GM21529 (cell line): ENCODE measurements at regions not wholly inside any gene's neighbourhood (a gene's known extent, or its start where the extent isn't known, plus 50 kb on each side); places are given as distances from the start of the nearest gene placed in this dataset.
"Not testable (repeated sequence)": the region's sequence is repeated elsewhere in the genome, so short reads cannot be mapped to it uniquely, and the experiment has no call there.

ENCODE experiments used
- ATAC-seq: cut with Tn5 transposase; IDR thresholded peaks from one replicate; pipeline ENCODE4 v1.9.1; 2021; ENCODE audit not compliant: unreplicated experiment

DNA sequence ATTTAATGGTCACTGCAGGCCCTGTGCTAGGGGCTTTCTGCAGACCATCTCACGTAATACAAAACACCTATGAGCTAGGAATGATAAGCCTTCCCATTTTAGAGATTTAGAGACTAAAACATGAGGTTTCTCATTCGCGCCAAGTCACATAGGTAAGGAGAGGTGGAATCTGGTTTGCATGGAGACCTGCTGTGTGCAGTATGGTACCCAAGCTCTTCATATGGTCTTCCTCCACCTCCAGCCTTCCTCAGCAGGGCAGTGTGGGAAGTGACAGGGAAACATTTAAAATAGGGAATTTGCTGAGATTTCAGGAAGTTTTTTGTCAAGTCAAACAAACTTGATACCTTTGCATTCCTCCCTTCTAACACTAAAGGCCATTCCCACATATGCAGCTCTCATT lies 337.6 kb downstream of the IL20RB start:
- ATAC-seq = no peak

DNA sequence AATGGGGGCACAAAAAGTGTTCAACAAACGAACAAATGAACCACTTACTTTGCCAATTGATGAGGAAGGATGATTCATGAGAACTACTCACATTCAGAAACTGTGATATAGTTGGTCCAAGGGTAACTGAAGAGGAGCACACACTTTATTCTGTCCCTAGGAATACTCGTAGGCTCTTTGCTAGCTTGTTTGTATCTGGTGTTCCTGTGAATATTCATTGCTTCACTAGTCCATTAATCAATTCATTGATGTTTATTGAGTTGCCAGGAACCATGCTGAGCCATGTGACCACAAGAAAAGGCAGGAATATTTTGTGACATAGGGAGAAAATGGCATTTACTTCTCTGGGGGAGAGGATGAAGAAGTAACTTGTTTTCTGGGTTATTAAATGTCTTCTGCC lies 338.3 kb downstream of the IL20RB start:
- ATAC-seq = no peak

DNA sequence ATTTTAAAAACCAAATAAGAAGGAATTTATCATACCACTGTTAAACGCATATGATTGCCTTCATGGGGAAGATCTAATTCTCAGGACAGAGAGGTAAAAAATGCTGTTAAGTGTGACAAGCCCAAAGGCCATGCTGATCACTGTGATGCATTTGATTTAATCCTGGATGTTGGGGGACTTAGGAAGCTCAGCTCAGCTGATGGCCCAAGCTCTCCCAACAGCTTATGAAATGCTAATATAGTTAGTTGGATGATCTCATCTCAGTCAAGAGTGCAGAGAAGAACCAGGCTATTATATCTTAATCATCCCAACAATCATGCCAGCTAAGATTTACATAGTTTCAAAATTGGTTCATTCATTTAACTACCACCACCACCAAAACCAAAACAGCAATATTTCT lies 340.0 kb downstream of the IL20RB start:
- no peak for ATAC-seq

DNA sequence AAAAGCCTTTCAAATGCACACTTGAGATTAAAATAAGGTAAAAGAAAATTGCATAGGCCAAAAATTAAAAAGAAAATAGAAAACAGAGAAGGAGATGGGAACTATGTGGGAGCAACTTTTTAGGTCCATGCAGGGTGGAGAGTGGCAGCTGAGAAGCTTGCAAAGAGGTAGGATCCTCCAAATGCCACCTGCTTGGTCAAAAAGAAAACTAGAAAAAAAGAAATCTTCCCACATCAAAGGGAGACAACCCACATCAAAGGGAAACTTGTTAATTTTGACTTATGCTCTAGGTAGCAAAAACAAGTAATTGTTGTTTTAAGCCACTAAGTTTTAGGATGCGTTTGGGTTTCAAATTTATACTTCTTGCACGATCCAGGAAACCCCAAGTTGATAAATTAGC lies 342.9 kb downstream of the IL20RB start:
- no peak for ATAC-seq

DNA sequence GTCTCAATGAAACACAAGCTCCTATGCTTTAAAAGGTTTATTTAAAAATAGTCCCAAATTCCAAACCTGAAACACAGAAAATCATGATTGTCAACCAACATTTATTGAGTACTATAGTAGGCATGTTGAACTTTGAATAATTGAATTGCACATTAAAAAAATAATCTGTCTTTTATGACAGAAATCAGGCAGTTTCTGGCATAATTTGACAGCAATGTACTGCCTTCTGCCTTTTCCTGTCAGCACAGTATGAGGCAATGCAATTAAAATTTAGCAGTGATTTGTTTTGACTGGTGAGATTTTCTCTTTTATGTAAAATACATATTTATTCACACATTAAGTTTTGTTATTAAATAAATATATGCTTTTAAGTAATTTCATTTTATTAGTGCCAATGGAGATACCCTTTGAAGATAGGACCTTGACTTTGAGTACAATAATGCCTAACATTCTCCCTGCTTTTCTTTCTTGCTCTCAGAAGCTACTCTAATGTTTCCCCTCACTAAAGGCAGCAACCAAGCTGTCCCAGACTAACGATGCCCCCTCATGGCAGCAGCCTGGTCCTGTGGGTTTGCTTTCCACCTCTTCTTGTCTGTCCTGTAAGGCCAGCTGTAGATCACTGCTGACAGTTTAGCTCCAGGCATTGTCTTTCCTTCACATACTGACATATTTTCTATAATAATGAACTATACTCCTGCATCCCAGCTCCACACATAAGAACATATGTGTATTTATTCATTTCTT lies 346.7 kb downstream of the IL20RB start:
- no peak for ATAC-seq

DNA sequence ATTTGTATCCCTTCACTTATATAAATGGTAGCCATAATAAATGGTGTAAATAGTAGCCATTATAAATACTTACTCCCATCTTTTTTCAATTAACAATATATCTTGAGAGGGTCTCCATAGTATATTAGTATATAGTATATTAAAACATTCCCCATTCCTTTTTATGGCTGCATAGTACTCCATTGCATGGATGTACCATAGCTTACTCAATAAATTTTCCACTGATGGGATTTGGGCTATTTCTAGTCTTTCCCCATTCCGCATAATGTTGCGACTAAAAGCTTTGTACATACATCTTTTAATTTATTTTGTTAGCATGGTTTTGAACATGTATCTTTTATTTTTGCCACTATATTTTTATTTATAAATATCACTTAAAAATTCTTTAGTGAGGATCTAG lies 366.3 kb downstream of the IL20RB start:
- ATAC-seq = no peak

DNA sequence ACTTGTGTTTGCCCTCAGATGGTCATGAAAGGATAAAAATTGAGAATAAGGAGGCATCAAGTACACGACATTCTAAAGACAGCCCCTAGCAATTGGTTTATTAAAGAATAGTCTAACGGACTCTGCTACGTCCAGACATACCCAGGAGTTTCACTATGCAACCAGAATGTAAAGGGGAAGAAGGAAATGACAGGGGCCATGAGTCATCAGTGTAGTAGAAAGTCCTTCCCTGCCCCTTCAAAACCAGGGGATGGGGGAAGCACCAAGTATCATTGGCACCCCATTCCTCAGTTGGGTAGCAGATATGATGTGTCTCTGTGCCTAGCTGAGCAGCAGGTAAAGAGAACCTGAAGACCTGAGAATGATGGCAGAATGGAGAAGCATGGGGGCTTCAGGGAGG lies 367.4 kb downstream of the IL20RB start:
- peak; percentile 67 for ATAC-seq

DNA sequence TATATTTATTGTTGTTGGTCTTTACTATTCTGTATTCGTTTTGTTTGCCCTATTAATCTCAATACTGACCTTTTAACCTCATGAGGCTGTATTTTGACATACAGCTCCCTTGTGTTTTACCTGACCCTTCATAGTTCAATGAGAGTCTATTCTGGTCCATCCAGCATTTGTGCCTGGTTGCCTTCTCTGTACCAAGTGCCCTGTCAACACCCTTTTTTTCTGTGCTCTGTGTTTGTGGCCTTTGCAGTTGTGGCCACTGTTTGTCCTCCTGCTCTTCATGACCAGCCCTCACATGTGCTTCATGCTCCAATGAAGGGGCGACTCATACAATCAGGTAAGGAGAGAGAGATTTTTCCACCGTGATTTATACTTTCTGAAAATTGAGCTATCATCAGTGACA lies 368.2 kb downstream of the IL20RB start:
- ATAC-seq = no peak

DNA sequence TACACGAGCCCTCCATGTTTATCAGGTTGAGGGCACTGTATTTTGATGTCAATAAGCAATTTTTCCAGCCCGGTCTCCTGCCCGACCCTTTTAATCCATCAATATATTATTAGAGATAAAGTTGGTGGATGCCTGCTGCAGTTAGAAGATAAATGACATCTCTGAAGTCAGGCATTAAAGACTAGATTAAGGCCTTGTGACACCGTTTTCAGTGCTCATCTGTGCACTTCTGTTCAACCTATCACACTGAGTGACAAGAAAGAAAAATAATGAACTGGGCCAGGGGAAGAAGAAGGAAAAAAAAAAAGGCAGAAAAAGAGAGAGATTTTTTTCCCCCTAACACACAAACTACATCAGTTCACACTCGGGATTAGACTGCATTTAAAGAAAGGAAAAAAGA lies 371.8 kb downstream of the IL20RB start:
- no peak for ATAC-seq

DNA sequence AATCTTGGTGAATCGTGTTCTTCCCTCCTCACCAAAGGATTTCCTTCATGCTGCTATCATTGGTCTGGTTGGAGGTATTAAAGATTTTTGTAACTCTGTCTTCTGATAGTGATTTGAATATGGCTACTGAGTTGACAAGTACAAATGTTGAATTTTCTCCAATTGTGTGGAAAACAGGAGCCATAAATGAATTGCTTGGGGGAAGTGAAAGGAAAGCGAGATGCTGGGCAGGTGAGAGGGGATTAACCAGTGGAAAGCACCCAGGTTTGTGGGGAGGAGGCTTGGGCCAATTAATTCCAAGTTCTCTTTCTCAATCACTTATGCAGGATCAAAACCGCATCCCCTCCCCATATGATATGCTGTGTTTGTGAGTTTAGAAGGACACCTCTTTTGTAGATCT lies 372.5 kb downstream of the IL20RB start:
- no peak for ATAC-seq

DNA sequence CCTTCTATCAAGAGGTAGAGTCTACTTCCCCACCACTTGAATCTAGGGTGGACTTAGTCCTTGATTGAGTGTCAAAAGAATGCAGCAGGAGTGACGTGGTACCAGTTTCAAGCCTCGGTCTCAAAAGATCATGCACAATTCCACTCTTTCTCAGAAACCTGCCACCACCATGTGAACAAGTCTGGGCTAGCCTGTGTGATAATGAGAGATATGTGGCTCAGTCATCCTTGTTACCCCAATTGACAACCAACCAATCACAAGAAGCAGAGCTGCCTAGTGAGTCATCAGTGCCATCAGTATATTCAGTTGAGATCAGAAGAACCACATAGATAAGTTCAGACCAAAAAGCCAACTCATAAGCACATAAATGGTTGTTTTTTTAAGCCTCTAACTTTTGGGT lies 374.5 kb downstream of the IL20RB start:
- ATAC-seq = no peak

DNA sequence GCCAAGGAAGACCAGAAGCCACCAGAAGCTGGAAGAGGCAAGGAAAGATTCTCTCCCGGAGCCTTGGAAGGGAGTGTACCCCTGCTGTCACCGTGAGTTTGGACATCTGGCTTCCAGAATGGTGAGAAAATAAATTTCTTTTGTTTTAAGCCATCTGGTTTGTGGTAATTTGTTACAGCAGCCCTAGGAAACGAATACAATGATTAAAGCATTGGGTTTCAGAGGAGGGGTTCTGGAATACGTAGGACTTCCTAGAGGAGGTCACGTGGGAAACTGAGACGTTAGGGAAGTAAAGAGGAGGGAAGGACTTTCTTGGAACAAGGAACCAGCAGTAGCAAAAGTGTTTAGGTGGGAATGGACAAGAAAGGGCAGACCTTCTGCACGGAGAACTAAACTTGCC lies 377.7 kb downstream of the IL20RB start:
- ATAC-seq = no peak

DNA sequence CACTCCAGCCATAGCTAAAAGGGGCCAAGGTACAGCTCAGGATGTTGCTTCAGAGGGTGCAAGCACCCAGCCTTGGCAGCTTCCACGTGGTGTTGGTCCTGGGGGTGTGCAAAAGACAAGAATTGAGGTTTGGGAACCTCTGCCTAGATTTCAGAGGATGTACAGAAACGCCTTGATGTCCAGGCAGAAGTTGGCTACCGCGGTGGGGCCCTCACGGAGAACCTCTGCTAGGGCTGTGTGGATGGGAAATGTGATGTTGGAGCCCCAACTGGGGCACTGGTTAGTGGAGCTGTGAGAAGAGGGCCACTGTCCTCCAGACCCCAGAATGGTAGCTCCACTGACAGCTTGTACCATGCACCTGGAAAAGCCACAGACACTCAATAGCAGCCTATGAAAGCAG lies 380.6 kb downstream of the IL20RB start:
- ATAC-seq = not testable (repeated sequence)

DNA sequence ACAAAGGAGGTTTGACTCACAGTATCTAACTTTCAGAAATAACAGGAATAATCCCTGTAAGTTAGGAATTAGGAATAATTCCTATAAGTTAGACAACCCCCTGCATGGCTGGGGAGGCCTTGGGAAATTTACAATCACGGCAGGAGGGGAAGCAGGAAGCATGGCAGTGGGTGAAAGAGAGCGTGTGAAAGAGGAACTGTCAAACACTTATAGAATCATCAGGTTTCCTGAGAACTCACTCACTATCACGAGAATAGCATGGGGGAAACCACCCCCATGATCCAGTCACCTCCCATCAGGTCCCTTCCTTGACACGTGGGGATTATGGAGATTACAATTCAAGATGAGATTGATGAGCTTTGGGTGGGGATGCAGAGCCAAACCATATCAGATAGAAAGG lies 385.5 kb downstream of the IL20RB start:
- no peak for ATAC-seq

DNA sequence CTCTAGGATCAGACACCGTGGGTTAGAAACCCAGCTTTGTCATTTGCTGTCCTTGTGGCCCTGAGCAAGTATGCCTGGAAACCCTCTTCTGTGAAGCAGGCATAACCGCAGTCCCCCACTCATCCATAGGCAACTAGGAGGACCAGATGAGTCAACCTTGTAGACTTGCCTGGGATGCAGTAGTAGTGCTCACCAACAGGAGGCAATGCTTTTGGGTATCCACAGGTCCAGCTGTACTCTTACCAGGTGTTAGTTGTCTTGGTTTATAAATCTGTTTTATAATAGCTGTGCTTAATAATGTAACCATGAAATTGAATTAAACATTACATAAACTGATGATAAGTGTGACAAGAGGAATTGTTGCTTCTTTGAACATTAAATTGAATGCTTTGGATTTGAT lies 389.3 kb downstream of the IL20RB start:
- no peak for ATAC-seq

DNA sequence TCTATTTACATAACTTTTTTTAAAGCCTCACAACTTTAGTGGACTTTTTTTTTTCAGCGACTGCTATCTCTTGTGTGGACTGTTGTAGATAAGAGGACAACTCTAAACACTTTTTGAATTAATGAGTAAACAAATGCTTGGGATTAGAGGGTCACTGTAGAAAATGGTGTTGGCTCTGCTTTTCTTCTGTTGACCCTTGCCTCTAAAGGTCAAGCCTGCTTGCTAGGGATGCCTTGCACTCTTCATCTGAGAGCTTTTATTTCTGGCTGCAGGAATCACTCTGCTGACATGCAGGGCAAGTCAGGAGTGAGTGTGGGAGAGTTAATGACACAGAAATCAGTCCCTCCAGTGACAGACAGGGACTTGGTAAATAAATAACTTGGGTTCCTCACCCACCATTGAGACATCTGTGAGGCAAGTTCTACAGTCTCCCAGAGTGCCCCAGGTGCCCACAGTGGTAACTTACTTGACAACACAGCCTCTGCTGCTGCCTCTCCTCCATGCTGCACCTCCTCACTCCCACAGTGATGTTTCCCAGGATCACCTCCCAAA lies 390.1 kb downstream of the IL20RB start:
- ATAC-seq = no peak

DNA sequence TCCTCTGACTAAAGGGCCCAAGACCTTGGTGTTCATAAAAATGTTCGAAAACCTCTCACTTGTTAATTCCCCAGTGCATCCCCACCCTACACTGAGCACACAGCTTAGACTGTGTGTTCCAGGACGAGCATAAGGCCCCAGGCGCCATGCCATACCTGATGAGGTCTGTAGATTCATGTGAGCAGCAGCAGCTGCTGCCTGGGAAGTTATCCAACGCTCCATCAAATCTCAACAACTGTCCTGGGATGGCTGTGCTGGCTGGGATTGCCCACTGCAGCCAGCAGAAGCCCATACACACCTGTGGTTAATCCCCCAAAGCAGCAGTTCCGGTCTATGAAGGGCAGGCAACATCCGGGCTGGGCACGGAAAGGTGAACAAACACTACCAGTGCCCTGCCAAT lies 391.2 kb downstream of the IL20RB start:
- ATAC-seq = no peak

DNA sequence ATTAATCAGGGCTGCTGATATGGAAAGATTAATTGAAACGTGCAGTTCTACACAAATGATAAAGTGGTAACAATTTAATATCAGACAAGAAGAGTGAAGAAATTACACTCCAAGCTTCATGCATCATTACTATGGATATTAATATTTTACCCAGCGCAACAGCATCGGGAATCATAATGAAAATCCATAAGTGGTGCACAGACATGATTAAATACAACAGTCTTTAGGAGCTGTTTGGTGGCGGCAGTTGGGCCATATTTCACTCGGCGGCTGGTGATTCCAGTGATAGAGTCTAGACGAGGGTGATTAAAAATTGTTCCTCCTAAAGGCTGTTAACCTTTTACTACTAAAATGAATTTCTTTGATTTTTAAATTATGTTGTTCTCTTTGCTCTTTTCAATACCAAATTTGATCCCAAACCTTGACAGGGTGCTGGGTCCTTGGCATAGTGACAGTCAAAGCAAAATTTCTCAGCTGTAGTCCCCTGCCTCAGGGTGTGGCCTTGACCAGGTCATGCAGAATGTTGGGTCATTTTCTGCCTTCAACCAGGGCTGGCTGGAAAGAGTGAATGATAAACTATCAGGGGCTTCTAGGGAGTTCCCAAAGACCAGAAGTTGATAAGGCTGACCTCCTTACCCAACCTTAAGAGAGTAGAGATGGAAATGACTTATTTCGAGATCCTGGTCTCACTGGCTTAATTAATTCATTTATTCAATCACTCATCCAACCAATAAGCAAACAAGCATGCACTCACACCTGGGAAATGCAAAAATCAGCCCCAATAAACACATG lies 392.0 kb downstream of the IL20RB start:
- no peak for ATAC-seq

DNA sequence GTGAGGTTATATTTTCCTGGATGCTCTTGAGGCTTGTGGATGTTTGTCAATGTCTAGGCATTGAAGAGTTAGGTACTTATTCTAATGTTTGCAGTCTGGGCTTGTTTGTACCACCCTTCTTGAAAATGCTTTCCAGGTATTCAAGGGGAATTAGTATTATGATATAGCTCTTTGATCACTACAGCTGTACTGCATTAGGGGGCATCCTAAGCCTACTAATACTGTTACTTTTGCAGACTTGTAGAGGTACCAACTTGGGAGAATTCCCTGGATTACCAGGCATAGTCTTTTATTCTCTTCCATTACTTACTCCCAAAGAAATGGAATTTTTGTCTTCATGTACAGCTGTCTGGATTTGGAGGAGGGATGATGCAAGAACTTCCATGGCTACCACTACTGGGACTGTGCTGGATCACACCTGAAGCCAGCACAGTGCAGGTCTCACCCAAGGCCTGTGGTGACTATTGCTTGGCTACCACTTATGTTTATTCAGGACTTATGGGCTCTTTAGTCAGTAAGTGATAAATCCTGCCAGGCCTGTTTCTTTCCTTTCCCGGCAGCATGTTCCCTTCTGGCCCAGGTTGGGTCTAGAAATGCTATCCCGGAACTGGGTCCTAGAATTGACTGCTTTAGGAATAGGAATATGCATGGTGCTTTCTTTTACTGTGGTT lies 402.9 kb downstream of the IL20RB start:
- no peak for ATAC-seq

DNA sequence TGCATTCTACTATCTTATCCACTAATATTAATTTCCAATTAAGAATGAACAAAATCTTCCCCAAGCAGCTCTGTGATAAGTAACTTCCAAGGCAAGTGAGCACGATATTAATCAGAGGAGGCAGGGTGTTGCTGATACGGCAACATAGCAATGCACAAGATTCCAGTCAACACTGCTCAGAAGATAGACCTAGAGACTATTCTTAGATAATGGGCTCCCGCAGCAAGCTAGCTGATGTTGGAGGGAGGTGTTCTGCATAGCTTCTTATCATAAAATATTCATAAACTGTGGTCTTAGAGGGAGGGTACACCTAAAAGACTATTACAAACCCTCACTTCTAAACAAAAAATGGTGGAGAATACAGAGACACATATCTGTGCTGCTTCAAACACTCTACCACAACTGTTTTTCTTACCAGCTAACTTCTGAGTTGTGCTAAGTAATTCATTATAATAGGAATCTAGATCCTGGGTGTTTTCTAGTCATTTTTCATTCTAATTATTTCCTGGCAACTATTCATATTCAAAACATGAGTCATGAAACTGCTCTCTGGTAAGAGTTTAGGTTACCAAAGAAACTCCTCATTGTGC lies 382.0 kb upstream of the SOX14 start:
- no peak for ATAC-seq

DNA sequence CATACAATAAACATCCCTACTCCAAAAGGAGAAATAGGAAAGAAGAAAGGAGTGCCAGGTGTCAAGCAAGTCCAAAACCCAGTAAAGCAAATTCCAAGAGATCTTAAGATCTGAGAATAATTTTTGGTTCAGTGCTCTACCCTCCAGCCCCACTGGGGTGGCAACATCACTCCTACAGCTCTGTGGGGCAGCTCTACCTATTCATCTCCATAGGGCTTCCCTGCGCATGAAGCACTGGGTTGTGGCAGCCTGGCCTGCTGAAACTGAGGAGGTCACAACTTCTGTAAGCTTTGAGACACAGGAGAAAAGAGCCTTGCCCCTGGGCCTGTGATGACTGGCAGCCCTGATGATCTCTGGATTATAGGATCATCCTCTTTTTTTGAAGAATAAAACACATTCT lies 378.2 kb upstream of the SOX14 start:
- no peak for ATAC-seq
